Liver (tissue), 8 donors: ENCODE measurements at regions not wholly inside any gene's neighbourhood (a gene's known extent, or its start where the extent isn't known, plus 50 kb on each side); places are given as distances from the start of the nearest gene placed in this dataset.

Experiments
- DNase-seq: peaks from one replicate; pipeline ENCODE4 v3.0.0-alpha.2; 2017; ENCODE audit warnings: low spot score
- H3K27ac ChIP-seq, 2 donors: one replicate each; pipeline ENCODE4 v1.7.0; 2013; ENCODE audit warnings: inconsistent platforms in 2 of 2, low read length in 2 of 2, control low read depth in 1 of 2, low read depth in 1 of 2, mild to moderate bottlenecking in 1 of 2
- H3K27me3 ChIP-seq, 4 donors: one replicate each; pipeline versions ENCODE4 v1.6.1 to v1.7.0; 2013; ENCODE audit warnings: low read length in 3 of 4, inconsistent platforms in 1 of 4, mild to moderate bottlenecking in 1 of 4, moderate library complexity in 1 of 4; ENCODE audit not compliant: control insufficient read depth in 4 of 4, insufficient read depth in 4 of 4
- H3K36me3 ChIP-seq, 4 donors: one replicate each; pipeline versions ENCODE4 v1.6.1 to v1.7.0; 2013; ENCODE audit warnings: low read length in 3 of 4, mild to moderate bottlenecking in 3 of 4, low read depth in 1 of 4, moderate library complexity in 1 of 4; ENCODE audit not compliant: control insufficient read depth in 4 of 4, insufficient read depth in 3 of 4
- H3K4me1 ChIP-seq, 4 donors: one replicate each; pipeline versions ENCODE4 v1.6.1 to v1.7.0; 2013; ENCODE audit warnings: low read length in 3 of 4, mild to moderate bottlenecking in 3 of 4, moderate library complexity in 1 of 4; ENCODE audit not compliant: control insufficient read depth in 4 of 4, insufficient read depth in 4 of 4
- H3K4me3 ChIP-seq, 3 donors: one replicate each; pipeline versions ENCODE4 v1.6.1 to v1.7.0; 2013; ENCODE audit warnings: low read length in 3 of 3, control low read depth in 1 of 3, low read depth in 1 of 3, mild to moderate bottlenecking in 1 of 3
- H3K9ac ChIP-seq, 2 donors: one replicate each; pipeline ENCODE4 v1.7.0; 2013; ENCODE audit warnings: low read length in 2 of 2, mild to moderate bottlenecking in 2 of 2, moderate library complexity in 2 of 2, control low read depth in 1 of 2, low read depth in 1 of 2
- H3K9me3 ChIP-seq, 4 donors: one replicate each; pipeline versions ENCODE4 v1.6.1 to v1.7.0; 2013; ENCODE audit warnings: low read length in 3 of 4; ENCODE audit not compliant: control insufficient read depth in 4 of 4
- ATF3 ChIP-seq: IDR thresholded peaks from 2 replicates; pipeline ENCODE4 v1.6.1; 2016; ENCODE audit warnings: antibody characterized with exemption
- CTCF ChIP-seq: fragments of 150-350 bp; IDR thresholded peaks from 2 replicates; pipeline ENCODE4 v1.5.1; 2017; ENCODE audit warnings: improper control_type of control experiment, low read depth, low read length; ENCODE audit not compliant: missing input control
- EGR1 ChIP-seq, 2 donors: IDR thresholded peaks; 2 replicates each; pipeline ENCODE4 v1.6.1; 2016 to 2018; ENCODE audit warnings: antibody characterized with exemption in 2 of 2, low read depth in 2 of 2
- FOXA1 ChIP-seq: IDR thresholded peaks from 2 replicates; pipeline ENCODE4 v1.6.1; 2016; ENCODE audit warnings: antibody characterized with exemption
- GABPA ChIP-seq, 2 donors: IDR thresholded peaks in 1 of 2; conservative IDR thresholded peaks in 1 of 2; 2 replicates each; pipeline ENCODE4 v1.6.1; 2016; ENCODE audit warnings: antibody characterized with exemption in 2 of 2, mild to moderate bottlenecking in 1 of 2, moderate library complexity in 1 of 2
- HNF4A ChIP-seq, 2 donors: conservative IDR thresholded peaks; 2 replicates each; pipeline ENCODE4 v1.6.1; 2016; ENCODE audit warnings: antibody characterized with exemption in 2 of 2, mild to moderate bottlenecking in 2 of 2
- HNF4G ChIP-seq: IDR thresholded peaks from 2 replicates; pipeline ENCODE4 v1.6.1; 2016; ENCODE audit warnings: antibody characterized with exemption
- JUND ChIP-seq, 2 donors: IDR thresholded peaks; 2 replicates each; pipeline ENCODE4 v1.6.1; 2016; ENCODE audit warnings: antibody characterized with exemption in 2 of 2
- MAX ChIP-seq: IDR thresholded peaks from 2 replicates; pipeline ENCODE4 v1.6.1; 2016; ENCODE audit warnings: antibody characterized with exemption
- NR2F2 ChIP-seq: IDR thresholded peaks from 2 replicates; pipeline ENCODE4 v1.6.1; 2016; ENCODE audit warnings: antibody characterized with exemption
- RAD21 ChIP-seq, 2 donors: IDR thresholded peaks; 2 replicates each; pipeline ENCODE4 v1.6.1; 2016; ENCODE audit warnings: antibody characterized with exemption in 2 of 2, mild to moderate bottlenecking in 2 of 2
- REST ChIP-seq: IDR thresholded peaks from 2 replicates; pipeline ENCODE4 v1.6.1; 2016; ENCODE audit warnings: antibody characterized with exemption, mild to moderate bottlenecking
- RXRA ChIP-seq, 2 donors: IDR thresholded peaks; 2 replicates each; pipeline ENCODE4 v1.6.1; 2017 to 2018; ENCODE audit warnings: antibody characterized with exemption in 2 of 2, mild to moderate bottlenecking in 1 of 2
- SP1 ChIP-seq: IDR thresholded peaks from 2 replicates; pipeline ENCODE4 v1.6.1; 2018; ENCODE audit warnings: antibody characterized with exemption, mild to moderate bottlenecking
- TAF1 ChIP-seq: conservative IDR thresholded peaks from 2 replicates; pipeline ENCODE4 v1.6.1; 2016; ENCODE audit warnings: antibody characterized with exemption, mild to moderate bottlenecking
- YY1 ChIP-seq: IDR thresholded peaks from 2 replicates; pipeline ENCODE4 v1.6.1; 2016; ENCODE audit warnings: antibody characterized with exemption, mild to moderate bottlenecking
- ZBTB33 ChIP-seq: IDR thresholded peaks from 2 replicates; pipeline ENCODE4 v1.6.1; 2016; ENCODE audit warnings: antibody characterized with exemption
- WGBS: extraction: QIAGEN DNeasy Blood & Tissue Kit; methylation state at CpG from one replicate; pipeline ENCODE4 v1.1.7; 2013; 5-methylcytosine and 5-hydroxymethylcytosine counted together
- donor health status: healthy.
- donor health status: healthy.
- donor health status: healthy.
- donor health status: healthy.
- donor health status: healthy.

GRCh38 chr5:5971203-5971602, 407.1 kb downstream of the MED10 start:
- no peak for TF ChIP-seq CTCF
- no peak for TF ChIP-seq ATF3
- TF ChIP-seq TAF1 = no peak
- no peak for TF ChIP-seq FOXA1
- no peak for TF ChIP-seq EGR1 (IDR thresholded peaks at IDR 0.05; ENCODE audit: low read depth in 2 of 2)
- TF ChIP-seq ZBTB33 = no peak
- TF ChIP-seq NR2F2 = no peak
- no peak for TF ChIP-seq MAX
- TF ChIP-seq GABPA (IDR thresholded peaks at IDR 0.05 in 1 of 2, conservative IDR thresholded peaks at IDR 0.05 in 1 of 2) = no peak
- no peak for TF ChIP-seq HNF4A (conservative IDR thresholded peaks at IDR 0.05)
- no peak for TF ChIP-seq RXRA (IDR thresholded peaks at IDR 0.05)
- TF ChIP-seq YY1 = no peak
- TF ChIP-seq HNF4G = no peak
- TF ChIP-seq RAD21 (IDR thresholded peaks at IDR 0.05) = no peak
- TF ChIP-seq SP1 = no peak
- TF ChIP-seq REST = no peak
- no peak for TF ChIP-seq JUND (IDR thresholded peaks at IDR 0.05)
- 83% methylated on average over 5 of the region's 5 CpGs for WGBS
- H3K36me3 ChIP-seq = no peaks in the 10 kb centered on the region
- H3K4me1 ChIP-seq = no peaks in the 10 kb centered on the region
- H3K27ac ChIP-seq = no peak overlapping the region
- no peaks in the 10 kb centered on the region for H3K9me3 ChIP-seq
- H3K4me3 ChIP-seq = no peak overlapping the region
- no peak for DNase-seq
- H3K27me3 ChIP-seq = peaks cover 0 to 1% (median 0%) of the 10 kb centered on the region in 4 donors
- no peak overlapping the region for H3K9ac ChIP-seq
